T1000 (cell line): ENCODE measurements at regions not wholly inside any gene's neighbourhood (a gene's known extent, or its start where the extent isn't known, plus 50 kb on each side); places are given as distances from the start of the nearest gene placed in this dataset.
"Not testable (repeated sequence)": the region's sequence is repeated elsewhere in the genome, so short reads cannot be mapped to it uniquely, and the experiment has no call there.

Experiments
- DNase-seq: peaks from one replicate; lab custom pipeline; 2025; ENCODE audit warnings: mixed read lengths; lab: John Stamatoyannopoulos, UW

- not testable (repeated sequence) for DNase-seq
Measured at GRCh38 chrX:108843039-108843438, 106.7 kb upstream of the IRS4 start.

- no peak for DNase-seq
Measured at GRCh38 chrX:108833993-108834392, 97.6 kb upstream of the IRS4 start.

GRCh38 chrX:108811891-108812290 lies 75.5 kb upstream of the IRS4 start:
- DNase-seq: no peak

- DNase-seq: no peak
Measured at GRCh38 chrX:108795240-108795639, 58.9 kb upstream of the IRS4 start.
